OCI-LY3 (cell line): ENCODE measurements at regions not wholly inside any gene's neighbourhood (a gene's known extent, or its start where the extent isn't known, plus 50 kb on each side); places are given as distances from the start of the nearest gene placed in this dataset.

Source experiments
- H2AFZ ChIP-seq: fragments of 200-600, 300-600 bp; shearing (Covaris generic); 2 replicates; pipeline ENCODE4 v1.6.0; 2014; ENCODE audit warnings: antibody characterized with exemption, low read depth, low read length
- H3K27ac ChIP-seq: fragments of 200-600, 300-600 bp; sonication (generic); 2 replicates; pipeline ENCODE4 v1.5.1; 2014; ENCODE audit warnings: mild to moderate bottlenecking, low read length, moderate library complexity, mixed read lengths
- H3K27me3 ChIP-seq: fragments of 200-600, 300-600 bp; sonication (generic); 2 replicates; pipeline ENCODE4 v1.6.1; 2014; ENCODE audit warnings: low read depth, low read length, mixed read lengths
- H3K36me3 ChIP-seq: fragments of 200-600, 300-600 bp; sonication (generic); replicated peaks from 2 replicates; pipeline ENCODE3; 2014; ENCODE audit warnings: low read depth, low read length, mixed read lengths
- H3K4me1 ChIP-seq: fragments of 300-600, 200-600 bp; sonication (generic); 2 replicates; pipeline ENCODE4 v1.6.1; 2014; ENCODE audit warnings: low read length, mixed read lengths
- H3K4me2 ChIP-seq: fragments of 200-600, 300-600 bp; sonication (generic); 2 replicates; pipeline ENCODE4 v1.6.1; 2014; ENCODE audit warnings: low read length, mixed read lengths
- H3K4me3 ChIP-seq: fragments of 300-600, 200-600 bp; sonication (generic); 2 replicates; pipeline ENCODE4 v1.5.1; 2014; ENCODE audit warnings: antibody characterized with exemption, mild to moderate bottlenecking, low read length, moderate library complexity
- H3K79me2 ChIP-seq: fragments of 300-600, 200-600 bp; shearing (Covaris generic); 2 replicates; pipeline ENCODE4 v1.6.1; 2014; ENCODE audit warnings: mild to moderate bottlenecking, low read length, mixed read lengths
- H3K9ac ChIP-seq: fragments of 300-600, 200-600 bp; shearing (Covaris generic); 2 replicates; pipeline ENCODE4 v1.6.0; 2014; ENCODE audit warnings: mild to moderate bottlenecking, low read length, moderate library complexity
- H3K9me3 ChIP-seq: fragments of 200-600, 300-600 bp; shearing (Covaris generic); 2 replicates; pipeline ENCODE4 v1.6.1; 2014; ENCODE audit warnings: low read length, mixed read lengths; ENCODE audit not compliant: insufficient read depth
- H4K20me1 ChIP-seq: fragments of 200-600, 300-600 bp; sonication (generic); 2 replicates; pipeline ENCODE4 v1.6.1; 2016; ENCODE audit warnings: low read length, mixed read lengths; ENCODE audit not compliant: insufficient read depth
- CTCF ChIP-seq: fragments of 200-600, 300-600 bp; sonication (generic); IDR thresholded peaks from 2 replicates; pipeline ENCODE4 v1.5.1; 2014; ENCODE audit warnings: antibody characterized with exemption, low read length, low read depth
- EZH2phosphoT487 ChIP-seq: fragments of 200-600 bp; shearing (Covaris generic); IDR thresholded peaks from 2 replicates; pipeline ENCODE4 v1.6.1; 2018; ENCODE audit warnings: antibody characterized with exemption, mixed run types, low read depth

GRCh38 chr6:82720992-82721391 is 344.6 kb downstream of the UBE3D start:
- Histone ChIP-seq H3K4me1 (no peaks in the 10 kb centered on the region), H3K27ac (no peak overlapping the region), H4K20me1 (no peaks in the 10 kb centered on the region)

GRCh38 chr6:82735790-82736189 is 329.9 kb downstream of the UBE3D start:
- Histone ChIP-seq H3K4me2 (no peak overlapping the region), H3K27me3 (no peaks in the 10 kb centered on the region), H3K79me2 (no peaks in the 10 kb centered on the region), H3K36me3 (no peaks in the 10 kb centered on the region), H4K20me1 (no peaks in the 10 kb centered on the region), H3K4me1 (no peaks in the 10 kb centered on the region), H3K9me3 (no peaks in the 10 kb centered on the region), H3K4me3 (no peak overlapping the region), H2AFZ (no peak overlapping the region), H3K27ac (no peak overlapping the region), H3K9ac (no peak overlapping the region)
- TF ChIP-seq CTCF (no peak), EZH2phosphoT487 (no peak)

More at GRCh38 chr6:82720992-82721391, 344.6 kb downstream of the UBE3D start:
- H3K36me3 ChIP-seq = no peaks in the 10 kb centered on the region
- H3K9ac ChIP-seq = no peak overlapping the region
- no peak overlapping the region for H2AFZ ChIP-seq
- no peaks in the 10 kb centered on the region for H3K9me3 ChIP-seq
- H3K4me3 ChIP-seq = no peak overlapping the region
- TF ChIP-seq EZH2phosphoT487 (no peak), CTCF (no peak)
- H3K4me2 ChIP-seq = no peak overlapping the region
- H3K27me3 ChIP-seq = no peaks in the 10 kb centered on the region
- no peaks in the 10 kb centered on the region for H3K79me2 ChIP-seq

- Histone ChIP-seq H2AFZ (no peak overlapping the region), H3K27ac (no peak overlapping the region), H3K36me3 (no peaks in the 10 kb centered on the region), H3K4me2 (no peak overlapping the region), H3K4me3 (no peak overlapping the region), H3K27me3 (no peaks in the 10 kb centered on the region), H3K4me1 (no peaks in the 10 kb centered on the region), H3K9me3 (no peaks in the 10 kb centered on the region), H3K79me2 (no peaks in the 10 kb centered on the region), H3K9ac (no peak overlapping the region), H4K20me1 (no peaks in the 10 kb centered on the region)
- TF ChIP-seq EZH2phosphoT487 (no peak), CTCF (no peak)
These were observed 327.7 kb downstream of the UBE3D start for GRCh38 chr6:82737965-82738364.

GRCh38 chr6:82738773-82739172 is 326.9 kb downstream of the UBE3D start:
- no peak overlapping the region for H3K9ac ChIP-seq
- H3K4me2 ChIP-seq = no peak overlapping the region
- TF ChIP-seq EZH2phosphoT487 (no peak), CTCF (no peak)
- H3K4me1 ChIP-seq = no peaks in the 10 kb centered on the region
- H2AFZ ChIP-seq = no peak overlapping the region
- H3K79me2 ChIP-seq = no peaks in the 10 kb centered on the region
- no peaks in the 10 kb centered on the region for H3K27me3 ChIP-seq
- H3K27ac ChIP-seq = no peak overlapping the region
- no peaks in the 10 kb centered on the region for H3K36me3 ChIP-seq
- H4K20me1 ChIP-seq = no peaks in the 10 kb centered on the region
- no peak overlapping the region for H3K4me3 ChIP-seq
- H3K9me3 ChIP-seq = no peaks in the 10 kb centered on the region
